H9 (cell line): ENCODE measurements at regions not wholly inside any gene's neighbourhood (a gene's known extent, or its start where the extent isn't known, plus 50 kb on each side); places are given as distances from the start of the nearest gene placed in this dataset.

Experiments
- DNase-seq: peaks from one replicate; pipeline ENCODE4 v3.0.0-alpha.2; 2017
- H2AFZ ChIP-seq: one replicate; pipeline ENCODE4 v1.6.1; 2013; ENCODE audit warnings: mild to moderate bottlenecking, low read length, control low read depth, moderate library complexity
- H2AK5ac ChIP-seq: 2 replicates; pipeline ENCODE4 v1.6.1; 2013; ENCODE audit warnings: low read length, control low read depth, mixed read lengths; ENCODE audit not compliant: insufficient read length
- H2BK120ac ChIP-seq: one replicate; pipeline ENCODE4 v1.6.1; 2013; ENCODE audit warnings: low read depth, mild to moderate bottlenecking, low read length, control low read depth, inconsistent platforms; ENCODE audit not compliant: poor library complexity, severe bottlenecking
- H2BK12ac ChIP-seq: 2 replicates; pipeline ENCODE4 v1.6.1; 2013; ENCODE audit warnings: low read length, control low read depth, mixed read lengths, low read depth; ENCODE audit not compliant: insufficient read length
- H2BK15ac ChIP-seq: 2 replicates; pipeline ENCODE4 v1.6.1; 2013; ENCODE audit warnings: low read depth, low read length, control low read depth
- H2BK20ac ChIP-seq: one replicate; pipeline ENCODE4 v1.6.1; 2013; ENCODE audit warnings: low read depth, mild to moderate bottlenecking, low read length, control low read depth, inconsistent platforms; ENCODE audit not compliant: poor library complexity, severe bottlenecking
- H2BK5ac ChIP-seq: 2 replicates; pipeline ENCODE4 v1.6.1; 2013; ENCODE audit warnings: low read length, control low read depth, mixed read lengths; ENCODE audit not compliant: insufficient read length
- H3K14ac ChIP-seq: 2 replicates; pipeline ENCODE4 v1.6.1; 2013; ENCODE audit warnings: low read length, control low read depth; ENCODE audit not compliant: insufficient read depth
- H3K18ac ChIP-seq: 2 replicates; pipeline ENCODE4 v1.6.1; 2013; ENCODE audit warnings: low read depth, mild to moderate bottlenecking, mixed read lengths, low read length, control low read depth; ENCODE audit not compliant: insufficient read length
- H3K23ac ChIP-seq: 2 replicates; pipeline ENCODE4 v1.6.1; 2013; ENCODE audit warnings: low read length, control low read depth, mixed read lengths, low read depth; ENCODE audit not compliant: insufficient read length
- H3K23me2 ChIP-seq: 2 replicates; pipeline ENCODE4 v1.6.1; 2013; ENCODE audit warnings: low read depth, mild to moderate bottlenecking, mixed read lengths, low read length, control low read depth; ENCODE audit not compliant: insufficient read length, poor library complexity, severe bottlenecking
- H3K27ac ChIP-seq: 2 replicates; pipeline ENCODE4 v1.5.1; 2013; ENCODE audit warnings: low read length, control low read depth, mixed read lengths, low read depth; ENCODE audit not compliant: insufficient read length
- H3K27me3 ChIP-seq: 2 replicates; pipeline ENCODE4 v1.6.1; 2013; ENCODE audit warnings: low read length, control low read depth, inconsistent platforms; ENCODE audit not compliant: insufficient read depth
- H3K4ac ChIP-seq: 2 replicates; pipeline ENCODE4 v1.6.1; 2013; ENCODE audit warnings: low read depth, mild to moderate bottlenecking, control low read depth, inconsistent platforms, low read length, moderate library complexity
- H3K4me1 ChIP-seq: 2 replicates; pipeline ENCODE4 v1.6.1; 2013; ENCODE audit warnings: low read length, control low read depth, inconsistent platforms; ENCODE audit not compliant: insufficient read depth
- H3K4me2 ChIP-seq: 2 replicates; pipeline ENCODE4 v1.6.1; 2013; ENCODE audit warnings: low read length, control low read depth, mixed read lengths; ENCODE audit not compliant: insufficient read length, insufficient read depth
- H3K56ac ChIP-seq: 2 replicates; pipeline ENCODE4 v1.6.1; 2013; ENCODE audit warnings: low read depth, mild to moderate bottlenecking, mixed read lengths, low read length, control low read depth; ENCODE audit not compliant: insufficient read length
- H3K79me1 ChIP-seq: 2 replicates; pipeline ENCODE4 v1.6.1; 2013; ENCODE audit warnings: low read depth, mild to moderate bottlenecking, moderate library complexity, low read length, control low read depth, inconsistent platforms; ENCODE audit not compliant: insufficient read depth, poor library complexity, severe bottlenecking
- H3K79me2 ChIP-seq: 2 replicates; pipeline ENCODE4 v1.6.1; 2013; ENCODE audit warnings: low read length, control low read depth, inconsistent platforms; ENCODE audit not compliant: insufficient read depth
- H3K9ac ChIP-seq: 2 replicates; pipeline ENCODE4 v1.6.1; 2013; ENCODE audit warnings: low read length, control low read depth, mixed read lengths; ENCODE audit not compliant: insufficient read length; ENCODE audit errors: extremely low read depth
- H3K9me3 ChIP-seq: one replicate; pipeline ENCODE4 v1.6.1; 2013; ENCODE audit warnings: low read depth, low read length, inconsistent platforms; ENCODE audit not compliant: control insufficient read depth
- H3T11ph ChIP-seq: one replicate; pipeline ENCODE4 v1.6.1; 2013; ENCODE audit warnings: mild to moderate bottlenecking, low read length, control low read depth, inconsistent platforms
- H4K20me1 ChIP-seq: one replicate; pipeline ENCODE4 v1.6.1; 2013; ENCODE audit not compliant: control insufficient read depth, insufficient read length, insufficient read depth
- H4K5ac ChIP-seq: 2 replicates; pipeline ENCODE4 v1.6.1; 2013; ENCODE audit warnings: low read depth, mild to moderate bottlenecking, mixed read lengths, low read length, control low read depth; ENCODE audit not compliant: insufficient read length
- H4K8ac ChIP-seq: replicated peaks from 2 replicates; pipeline ENCODE4 v1.6.1; 2013; ENCODE audit warnings: low read length, control low read depth, mixed read lengths, low read depth; ENCODE audit not compliant: insufficient read length
- H4K91ac ChIP-seq: 2 replicates; pipeline ENCODE4 v1.6.1; 2013; ENCODE audit warnings: low read depth, mild to moderate bottlenecking, moderate library complexity, mixed read lengths, low read length, control low read depth; ENCODE audit not compliant: insufficient read length
- H3K27ac Mint-ChIP-seq, 3 experiments: 2 replicates in 2 of 3; 3 replicates in 1 of 3; pipeline ENCODE4 v1.8.0; 2020 to 2021; ENCODE audit warnings: mixed read lengths in 3 of 3, mild to moderate bottlenecking in 1 of 3, moderate library complexity in 1 of 3
- H3K27me3 Mint-ChIP-seq: 2 replicates; pipeline ENCODE4 v1.8.0; 2021; ENCODE audit warnings: low read depth, mild to moderate bottlenecking, moderate library complexity, mixed read lengths
- H3K36me3 Mint-ChIP-seq, 3 experiments: 2 replicates in 2 of 3; 3 replicates in 1 of 3; pipeline ENCODE4 v1.8.0; 2020 to 2021; ENCODE audit warnings: low read depth in 3 of 3, mixed read lengths in 3 of 3; ENCODE audit not compliant: insufficient read depth in 1 of 3
- H3K4me1 Mint-ChIP-seq, 2 experiments: 2 replicates each; pipeline ENCODE4 v1.8.0; 2020; ENCODE audit warnings: mixed read lengths in 2 of 2
- H3K4me3 Mint-ChIP-seq, 2 experiments: 2 replicates in 1 of 2; 3 replicates in 1 of 2; pipeline ENCODE4 v1.8.0; 2020 to 2021; ENCODE audit warnings: mild to moderate bottlenecking in 2 of 2, mixed read lengths in 2 of 2, moderate library complexity in 1 of 2
- H3K9me3 Mint-ChIP-seq, 2 experiments: 2 replicates in 1 of 2; 3 replicates in 1 of 2; pipeline ENCODE4 v1.8.0; 2020; ENCODE audit warnings: mild to moderate bottlenecking in 2 of 2, mixed read lengths in 2 of 2, moderate library complexity in 1 of 2
- WGBS: extraction: QIAGEN DNeasy Blood & Tissue Kit; methylation state at CpG from one replicate; pipeline ENCODE4 v1.1.7; 2013; ENCODE audit warnings: missing lambda C conversion rate, low lambda C conversion rate, mixed read lengths; ENCODE audit not compliant: insufficient read length; ENCODE audit errors: extremely low coverage; 5-methylcytosine and 5-hydroxymethylcytosine counted together
- TF ChIP-seq, protein P1 (sequence below): fragments of 200-600 bp; sonication (generic); conservative IDR thresholded peaks from 3 replicates; pipeline ENCODE4 v1.8.0; 2021; ENCODE audit warnings: antibody characterized with exemption, mild to moderate bottlenecking

DNA sequence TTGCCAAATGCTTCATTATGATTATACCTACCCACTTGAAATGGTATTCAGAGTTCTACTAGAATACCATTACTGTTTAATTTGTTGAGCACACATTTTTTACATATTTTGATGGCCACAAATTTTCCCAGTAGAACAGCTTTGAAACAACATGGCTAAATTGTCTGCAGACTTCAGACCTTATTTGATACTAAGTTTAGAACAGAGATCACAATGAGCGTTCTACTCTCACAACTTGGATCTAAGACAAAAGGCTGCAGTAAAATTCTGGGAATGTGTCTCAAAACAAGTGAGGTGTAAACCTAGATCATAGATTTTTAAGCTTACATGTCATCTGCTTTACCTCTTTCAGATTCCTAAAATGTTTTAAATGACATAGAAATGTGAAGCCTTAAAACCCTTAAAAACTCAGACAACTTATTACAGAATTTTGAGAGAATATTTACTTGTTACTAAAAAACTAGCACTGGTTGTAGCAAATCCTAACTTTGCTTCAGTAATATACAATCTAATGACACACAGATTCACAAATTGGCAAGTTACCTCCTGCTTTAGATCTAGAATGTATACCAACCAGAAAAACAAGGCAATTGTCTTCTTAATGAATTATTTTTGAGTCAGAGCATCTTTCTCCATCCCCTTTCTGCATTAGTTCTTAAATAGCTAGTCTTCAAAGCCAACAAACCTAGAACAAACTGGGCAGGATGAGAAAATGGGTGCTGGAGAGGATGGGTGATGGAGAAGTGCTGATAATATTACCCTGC lies 243.3 kb downstream of the SLC7A11 start:
- Histone ChIP-seq H3K4me2 (no peak overlapping the region), H3K79me1 (no peaks in the 10 kb centered on the region), H4K8ac (no peak overlapping the region), H3T11ph (no peak overlapping the region), H2AFZ (no peak overlapping the region), H3K4me1 (no peaks in the 10 kb centered on the region), H4K91ac (no peak overlapping the region), H3K27ac (no peak overlapping the region), H2BK120ac (no peak overlapping the region), H3K79me2 (no peaks in the 10 kb centered on the region), H3K14ac (no peak overlapping the region), H3K23me2 (no peaks in the 10 kb centered on the region), H4K20me1 (no peaks in the 10 kb centered on the region), H3K23ac (no peak overlapping the region), H2BK12ac (no peak overlapping the region), H2AK5ac (no peak overlapping the region), H3K4ac (no peak overlapping the region), H2BK20ac (no peak overlapping the region), H3K9ac (no peak overlapping the region), H3K27me3 (no peaks in the 10 kb centered on the region), H2BK15ac (no peak overlapping the region), H4K5ac (no peak overlapping the region), H2BK5ac (no peak overlapping the region), H3K56ac (no peak overlapping the region), H3K18ac (no peak overlapping the region), H3K9me3 (no peaks in the 10 kb centered on the region)
- TF ChIP-seq, protein P1, sequence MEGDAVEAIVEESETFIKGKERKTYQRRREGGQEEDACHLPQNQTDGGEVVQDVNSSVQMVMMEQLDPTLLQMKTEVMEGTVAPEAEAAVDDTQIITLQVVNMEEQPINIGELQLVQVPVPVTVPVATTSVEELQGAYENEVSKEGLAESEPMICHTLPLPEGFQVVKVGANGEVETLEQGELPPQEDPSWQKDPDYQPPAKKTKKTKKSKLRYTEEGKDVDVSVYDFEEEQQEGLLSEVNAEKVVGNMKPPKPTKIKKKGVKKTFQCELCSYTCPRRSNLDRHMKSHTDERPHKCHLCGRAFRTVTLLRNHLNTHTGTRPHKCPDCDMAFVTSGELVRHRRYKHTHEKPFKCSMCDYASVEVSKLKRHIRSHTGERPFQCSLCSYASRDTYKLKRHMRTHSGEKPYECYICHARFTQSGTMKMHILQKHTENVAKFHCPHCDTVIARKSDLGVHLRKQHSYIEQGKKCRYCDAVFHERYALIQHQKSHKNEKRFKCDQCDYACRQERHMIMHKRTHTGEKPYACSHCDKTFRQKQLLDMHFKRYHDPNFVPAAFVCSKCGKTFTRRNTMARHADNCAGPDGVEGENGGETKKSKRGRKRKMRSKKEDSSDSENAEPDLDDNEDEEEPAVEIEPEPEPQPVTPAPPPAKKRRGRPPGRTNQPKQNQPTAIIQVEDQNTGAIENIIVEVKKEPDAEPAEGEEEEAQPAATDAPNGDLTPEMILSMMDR = no peak
- Mint-ChIP-seq H3K9me3 (no peaks in the 10 kb centered on the region), H3K27me3 (no peaks in the 10 kb centered on the region), H3K4me3 (no peak overlapping the region), H3K36me3 (no peaks in the 10 kb centered on the region), H3K27ac (no peak overlapping the region), H3K4me1 (peaks cover 1 to 11% of the 10 kb centered on the region in 2 experiments)
- no CpG with 5 or more reads among the region's 1 CpG for WGBS
- DNase-seq = no peak
